HG02973 (cell line): ENCODE measurements at regions not wholly inside any gene's neighbourhood (a gene's known extent, or its start where the extent isn't known, plus 50 kb on each side); places are given as distances from the start of the nearest gene placed in this dataset.
A peak's percentile ranks its signal among the peaks of the same experiment; 100 is the strongest.

Source experiments
- ATAC-seq: cut with Tn5 transposase; IDR thresholded peaks from one replicate; pipeline ENCODE4 v1.9.1; 2021; ENCODE audit warnings: moderate library complexity; ENCODE audit not compliant: unreplicated experiment

GRCh38 chr1:56169856-56170255, 409.5 kb downstream of the PLPP3 start:
- ATAC-seq, result no peak

- ATAC-seq, result no peak
These were observed 411.2 kb downstream of the PLPP3 start for GRCh38 chr1:56168176-56168575.

GRCh38 chr1:56167596-56167995, 411.8 kb downstream of the PLPP3 start:
- no peak for ATAC-seq

- no peak for ATAC-seq
These were observed 418.5 kb downstream of the PLPP3 start for GRCh38 chr1:56160773-56161315.

- ATAC-seq, result no peak
These were observed 422.1 kb downstream of the PLPP3 start for GRCh38 chr1:56156971-56157876.

GRCh38 chr1:56153276-56153675, 426.1 kb downstream of the PLPP3 start:
- no peak for ATAC-seq

- no peak for ATAC-seq
These were observed 426.7 kb downstream of the PLPP3 start for GRCh38 chr1:56152635-56153034.

GRCh38 chr1:56151402-56151801, 428.0 kb downstream of the PLPP3 start:
- no peak for ATAC-seq

GRCh38 chr1:56150441-56151215, 428.7 kb downstream of the PLPP3 start:
- ATAC-seq, result no peak

GRCh38 chr1:56149761-56150160, 429.6 kb downstream of the PLPP3 start:
- ATAC-seq, result no peak

GRCh38 chr1:56148326-56149193, 430.8 kb downstream of the PLPP3 start:
- no peak for ATAC-seq

- no peak for ATAC-seq
These were observed 431.9 kb downstream of the PLPP3 start for GRCh38 chr1:56147459-56147858.

GRCh38 chr1:56147034-56147433, 432.3 kb downstream of the PLPP3 start:
- ATAC-seq, result no peak

GRCh38 chr1:56146449-56146848, 432.9 kb downstream of the PLPP3 start:
- no peak for ATAC-seq

GRCh38 chr1:56145581-56145980, 433.8 kb downstream of the PLPP3 start:
- ATAC-seq, result no peak

- ATAC-seq, result no peak
These were observed 437.1 kb downstream of the PLPP3 start for GRCh38 chr1:56142301-56142700.

- ATAC-seq, result no peak
These were observed 439.5 kb downstream of the PLPP3 start for GRCh38 chr1:56139836-56140235.

- no peak for ATAC-seq
These were observed 441.6 kb downstream of the PLPP3 start for GRCh38 chr1:56137521-56138505.

GRCh38 chr1:56137090-56137489, 442.3 kb downstream of the PLPP3 start:
- no peak for ATAC-seq

GRCh38 chr1:56135864-56136147, 443.6 kb downstream of the PLPP3 start:
- ATAC-seq, result peak; percentile 32
